GM12892 (cell line): ENCODE measurements at regions not wholly inside any gene's neighbourhood (a gene's known extent, or its start where the extent isn't known, plus 50 kb on each side); places are given as distances from the start of the nearest gene placed in this dataset.

Source experiments
- DNase-seq: peaks from one replicate; pipeline ENCODE4 v3.0.0; 2011; ENCODE audit not compliant: insufficient read length
- FAIRE-seq: peaks from 2 replicates; lab custom pipeline; 2011; peaks lifted over from hg19 to GRCh38; lab: Jason Lieb, UNC
- POLR2A ChIP-seq: IDR thresholded peaks from 2 replicates; pipeline ENCODE4 v1.6.1; 2011; ENCODE audit warnings: low read depth, low read length, control low read depth
- POLR2AphosphoS5 ChIP-seq: IDR thresholded peaks from 2 replicates; pipeline ENCODE4 v1.6.1; 2011; ENCODE audit warnings: low read depth, low read length, control low read depth
- TAF1 ChIP-seq: IDR thresholded peaks from 2 replicates; pipeline ENCODE4 v1.6.1; 2011; ENCODE audit warnings: low read depth, mild to moderate bottlenecking, control low read depth, low read length, borderline replicate concordance

DNA sequence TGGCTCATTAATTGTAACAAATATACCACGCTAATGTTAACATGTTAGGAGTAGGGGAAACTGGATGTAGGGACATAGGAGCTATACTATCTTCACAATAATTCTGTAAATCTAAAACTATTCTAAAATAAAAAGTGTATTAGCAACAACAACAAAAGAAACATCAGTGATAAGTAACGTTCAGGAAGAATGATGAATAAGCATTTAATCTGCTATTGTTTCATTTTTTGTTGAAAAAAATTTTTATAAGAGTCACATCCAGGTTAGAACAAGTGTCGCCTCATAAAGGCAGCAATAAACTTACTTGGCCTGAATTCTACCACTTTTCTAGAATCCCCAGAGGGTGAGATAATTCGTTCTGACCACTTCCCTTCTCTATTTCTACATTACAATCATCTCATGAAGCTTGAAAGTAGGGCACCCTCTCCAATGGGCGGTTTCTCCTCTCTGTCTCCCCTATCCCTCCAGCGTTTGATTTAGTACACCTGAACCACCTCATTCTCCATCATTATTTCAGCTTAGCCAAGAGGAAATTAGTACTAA lies 253.1 kb upstream of the IPO5 start:
- no peak for TF ChIP-seq TAF1
- TF ChIP-seq POLR2A: no peak
- TF ChIP-seq POLR2AphosphoS5: no peak
- DNase-seq (no peak), FAIRE-seq (no peak)

DNA sequence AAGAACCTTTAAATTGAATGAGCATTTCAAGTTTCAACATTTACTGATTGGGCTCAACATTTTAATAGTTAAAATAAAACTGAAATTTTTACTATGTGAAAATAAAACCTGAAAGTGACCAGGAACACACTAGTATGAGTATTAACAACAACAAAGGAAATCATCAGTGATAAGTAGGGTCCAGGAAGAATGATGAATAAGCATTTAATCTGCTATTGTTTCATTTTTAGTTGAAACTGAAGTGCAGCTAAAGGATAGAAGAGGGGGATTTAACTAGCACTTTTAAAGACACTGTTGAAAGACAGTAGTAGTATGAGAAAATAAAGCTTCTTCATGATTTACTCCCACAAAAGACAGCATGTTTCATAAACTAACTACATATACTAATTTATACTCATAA lies 250.9 kb upstream of the IPO5 start:
- FAIRE-seq (no peak), DNase-seq (no peak)
- TF ChIP-seq TAF1: no peak
- TF ChIP-seq POLR2AphosphoS5: no peak
- TF ChIP-seq POLR2A: no peak

DNA sequence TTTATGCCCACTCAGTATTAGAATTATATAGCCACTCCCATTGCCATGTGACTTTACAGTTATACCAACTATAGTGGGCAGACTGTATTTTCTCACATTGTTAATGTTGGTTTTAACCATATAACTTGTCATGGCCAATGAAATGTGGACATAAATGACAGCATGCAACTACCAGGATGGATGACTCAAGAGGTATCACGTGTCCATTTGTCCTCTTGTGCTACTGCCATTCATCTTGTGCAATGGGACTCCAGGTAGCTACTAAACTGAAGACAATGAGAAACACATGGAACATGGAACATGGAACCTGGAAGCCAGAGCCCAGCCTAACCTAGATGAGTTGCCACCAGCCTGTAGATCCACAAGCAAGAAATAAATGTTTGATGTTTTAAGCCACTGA lies 242.7 kb upstream of the IPO5 start:
- DNase-seq: no peak
- FAIRE-seq: no peak
- TF ChIP-seq POLR2A (no peak), POLR2AphosphoS5 (no peak), TAF1 (no peak)

DNA sequence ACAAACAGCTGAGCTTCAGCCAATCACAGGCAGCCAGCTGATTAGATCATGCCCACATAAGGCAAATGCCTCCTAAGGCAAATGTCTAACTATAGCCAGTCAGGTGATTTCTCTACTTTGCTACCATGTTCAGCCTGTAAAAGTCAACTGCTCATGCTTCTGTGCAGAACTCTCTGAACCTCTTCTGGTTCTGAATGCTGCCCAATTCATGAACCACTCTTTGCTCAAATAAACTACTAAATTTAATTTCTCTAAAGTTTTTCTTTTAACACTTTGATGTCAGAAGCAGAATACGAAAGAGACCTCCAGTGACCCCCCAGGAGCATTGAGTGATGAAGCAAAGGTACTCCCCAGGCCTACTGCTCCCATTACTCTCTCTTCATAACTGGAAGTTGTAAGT lies 240.7 kb upstream of the IPO5 start:
- DNase-seq: no peak
- FAIRE-seq: no peak
- TF ChIP-seq POLR2A (no peak), TAF1 (no peak), POLR2AphosphoS5 (no peak)

DNA sequence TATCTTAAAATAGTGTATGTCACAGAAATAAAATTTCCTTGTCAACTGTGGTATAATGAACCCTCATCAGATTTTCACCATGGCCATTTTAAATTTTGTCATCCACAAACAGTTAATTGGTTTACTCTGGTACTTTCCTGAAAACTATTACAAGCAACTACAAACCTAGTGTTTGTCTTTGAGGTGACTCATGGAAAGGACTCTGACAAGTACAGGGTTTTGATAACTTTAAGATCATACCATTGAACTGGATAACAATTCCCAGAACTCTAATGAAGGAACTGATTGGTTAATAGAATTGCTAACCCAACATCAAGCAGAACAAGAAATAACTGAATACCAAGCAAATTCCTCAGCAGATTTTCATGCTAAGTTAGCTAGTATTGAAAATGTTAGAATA lies 237.7 kb upstream of the IPO5 start:
- DNase-seq (no peak), FAIRE-seq (no peak)
- TF ChIP-seq POLR2AphosphoS5: no peak
- TF ChIP-seq POLR2A: no peak
- no peak for TF ChIP-seq TAF1

DNA sequence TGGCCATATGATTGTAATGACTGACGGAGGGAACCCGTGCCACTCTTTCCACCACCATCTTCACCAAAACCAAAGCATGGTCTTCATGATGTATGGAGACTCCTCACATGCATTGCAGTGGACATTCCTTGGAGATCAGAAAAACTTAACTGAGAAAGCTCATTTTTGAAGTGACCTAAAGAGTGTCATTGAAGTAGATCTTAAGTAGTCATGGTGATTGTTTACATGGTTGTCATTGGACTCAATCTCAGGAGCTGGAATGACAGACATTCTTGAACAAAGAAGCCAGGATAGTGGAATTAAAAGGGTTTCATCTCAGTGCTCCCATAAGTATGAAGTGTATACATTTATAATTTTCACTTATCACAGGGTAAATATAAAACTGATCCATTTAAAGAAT lies 236.7 kb upstream of the IPO5 start:
- DNase-seq (no peak), FAIRE-seq (no peak)
- TF ChIP-seq TAF1: no peak
- no peak for TF ChIP-seq POLR2AphosphoS5
- no peak for TF ChIP-seq POLR2A

DNA sequence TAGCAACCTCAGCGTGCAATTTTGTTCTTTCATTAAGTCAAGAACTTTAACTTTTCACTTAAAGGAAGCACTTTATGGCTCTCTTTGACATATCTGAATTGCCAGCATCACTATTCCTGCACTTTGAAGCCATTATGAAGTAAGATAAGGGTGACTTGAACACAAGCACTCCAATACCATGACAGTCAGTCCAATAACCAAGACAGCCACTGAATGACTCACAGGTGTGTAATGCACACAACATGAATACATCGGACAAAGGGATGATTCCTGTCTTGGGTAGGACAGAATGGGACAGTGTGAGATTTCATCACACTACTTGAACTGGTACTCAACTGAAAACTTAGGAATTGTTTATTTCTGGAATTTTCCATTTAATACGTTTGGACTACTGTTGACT lies 233.7 kb upstream of the IPO5 start:
- no peak for FAIRE-seq
- TF ChIP-seq TAF1 (no peak), POLR2A (no peak), POLR2AphosphoS5 (no peak)
- DNase-seq: no peak

DNA sequence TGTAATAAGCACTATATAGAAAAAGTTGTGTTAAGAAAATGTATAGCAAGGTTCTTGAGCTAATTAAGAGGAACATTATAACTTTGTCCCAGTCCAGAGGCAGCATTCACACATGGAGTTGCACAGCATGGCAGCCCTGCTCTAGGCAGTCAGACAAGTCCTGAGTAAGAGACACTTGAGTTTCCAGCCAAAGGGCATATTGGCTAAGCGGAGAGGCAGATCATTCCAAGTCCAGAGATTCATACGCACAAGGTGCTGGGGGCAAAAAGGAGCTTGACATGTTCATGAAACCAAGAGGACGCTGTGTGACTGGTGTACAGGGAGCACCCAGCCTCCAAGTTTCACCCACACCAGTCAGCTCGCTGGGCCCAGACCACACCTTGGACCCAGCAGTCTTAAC lies 232.6 kb upstream of the IPO5 start:
- DNase-seq (no peak), FAIRE-seq (no peak)
- TF ChIP-seq POLR2AphosphoS5 (no peak), TAF1 (no peak), POLR2A (no peak)

DNA sequence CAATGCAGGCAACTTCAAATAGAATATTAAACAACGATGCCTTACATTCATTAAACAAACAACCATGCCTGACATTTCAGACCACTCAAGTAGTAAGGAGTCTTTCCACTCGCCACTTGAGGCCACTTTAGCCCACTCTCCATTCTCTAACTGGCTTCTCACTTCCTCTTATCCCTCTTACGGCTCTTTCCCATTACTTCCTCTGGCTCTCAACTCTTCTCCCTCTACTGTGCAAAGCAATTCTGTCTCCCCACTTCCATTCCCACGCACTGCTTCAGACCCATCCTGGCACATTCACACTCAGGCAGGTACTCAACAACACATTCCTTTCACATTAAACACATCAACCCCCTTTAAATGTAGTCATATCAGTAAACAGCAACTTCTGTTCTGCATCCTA lies 229.8 kb upstream of the IPO5 start:
- FAIRE-seq: no peak
- TF ChIP-seq POLR2A (no peak), POLR2AphosphoS5 (no peak), TAF1 (no peak)
- DNase-seq: no peak

DNA sequence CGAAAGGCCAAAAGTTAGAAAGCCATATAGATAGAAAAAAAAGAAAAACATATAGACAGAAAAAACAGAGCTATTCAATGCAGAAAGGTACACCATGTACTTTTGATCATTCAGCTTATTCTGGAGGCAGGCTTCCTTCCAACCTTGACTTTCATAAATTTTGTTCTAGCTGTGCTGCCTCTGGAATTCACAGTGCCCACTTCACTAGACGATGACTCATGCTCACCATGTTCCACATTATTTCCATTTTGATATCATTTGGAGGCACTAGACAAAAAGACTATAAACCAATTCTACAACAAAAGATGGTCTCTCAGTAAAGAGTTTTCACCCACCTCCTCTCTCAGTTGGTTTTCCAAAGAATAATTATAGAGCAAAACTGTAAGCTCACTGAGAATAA lies 229.0 kb upstream of the IPO5 start:
- FAIRE-seq (no peak), DNase-seq (no peak)
- TF ChIP-seq TAF1: no peak
- TF ChIP-seq POLR2AphosphoS5: no peak
- no peak for TF ChIP-seq POLR2A

DNA sequence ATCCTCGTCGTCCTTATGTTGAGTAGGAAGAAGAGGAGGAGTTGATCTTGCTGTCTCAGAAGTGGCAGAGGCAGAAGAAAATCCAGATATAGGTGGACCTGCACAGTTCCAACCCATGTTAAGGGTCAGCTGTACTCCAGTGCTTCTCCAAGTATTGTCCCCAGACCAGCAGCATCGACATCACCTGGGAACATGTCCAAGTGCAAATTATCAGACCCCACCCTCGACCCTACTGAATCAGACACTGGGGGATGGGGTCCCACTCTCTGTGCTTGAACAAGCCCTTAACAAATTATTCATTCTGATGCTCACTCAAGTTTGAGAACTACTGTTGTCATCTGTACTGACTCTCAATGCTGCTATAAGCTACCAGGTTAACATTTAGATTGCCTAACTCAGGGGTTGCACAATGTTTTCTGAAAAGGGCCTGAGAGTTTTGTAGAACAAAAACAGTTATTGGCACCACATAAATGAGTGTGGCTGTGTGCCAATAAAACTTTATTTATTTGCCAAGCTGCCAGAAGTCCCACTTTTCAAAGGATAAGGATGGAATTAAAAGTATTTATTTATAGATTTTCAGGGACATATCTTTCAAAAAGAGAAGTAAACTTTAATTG lies 226.7 kb upstream of the IPO5 start:
- no peak for TF ChIP-seq POLR2A
- TF ChIP-seq TAF1: no peak
- no peak for TF ChIP-seq POLR2AphosphoS5
- DNase-seq (no peak), FAIRE-seq (no peak)

DNA sequence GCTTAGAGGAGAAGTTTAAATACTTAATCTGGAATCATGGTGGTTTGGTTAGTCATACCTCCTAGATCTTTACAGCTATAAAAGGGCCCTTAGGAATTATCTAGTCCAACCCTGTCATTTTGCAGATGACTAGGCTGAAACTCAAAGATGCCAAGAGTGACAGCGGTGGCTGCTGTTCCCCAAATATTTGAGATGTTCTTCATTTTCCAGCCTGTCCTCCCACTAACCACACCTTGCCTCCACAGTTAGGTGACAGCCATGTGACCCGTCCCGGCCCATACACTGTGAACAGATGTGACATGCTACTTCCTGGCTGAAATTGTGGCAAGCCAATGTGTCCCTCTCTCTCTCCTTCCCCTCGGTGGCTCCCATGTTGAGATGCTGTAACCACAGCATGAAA lies 225.5 kb upstream of the IPO5 start:
- FAIRE-seq (no peak), DNase-seq (no peak)
- TF ChIP-seq POLR2AphosphoS5 (no peak), TAF1 (no peak), POLR2A (no peak)
